ENCODE measurements at regions not wholly inside any gene's neighbourhood (a gene's known extent, or its start where the extent isn't known, plus 50 kb on each side); places are given as distances from the start of the nearest gene placed in this dataset.

GRCh38 chr7:68279827-68280400 lies 1283.3 kb downstream of the TYW1 start:
- TF ChIP-seq CTCF (IDR thresholded peaks at IDR 0.05) (no peak), POLR2A (IDR thresholded peaks at IDR 0.05) (no peak), EP300 (IDR thresholded peaks at IDR 0.05) (no peak), POLR2AphosphoS5 (IDR thresholded peaks at IDR 0.05) (no peak)

All from gastroesophageal sphincter (tissue), 3 donors.